Large intestine (tissue), 3 donors: ENCODE measurements at regions not wholly inside any gene's neighbourhood (a gene's known extent, or its start where the extent isn't known, plus 50 kb on each side); places are given as distances from the start of the nearest gene placed in this dataset.

Source experiments
- DNase-seq, 2 donors: peaks; one replicate each; pipeline versions ENCODE4 v3.0.0 to v3.0.0-alpha.2; 2013
- H3K27ac ChIP-seq: one replicate; pipeline ENCODE4 v1.5.1; 2013; ENCODE audit warnings: low read length
- H3K27me3 ChIP-seq: 2 replicates; pipeline ENCODE4 v1.6.1; 2013; ENCODE audit warnings: low read length; ENCODE audit not compliant: control insufficient read depth, insufficient read depth
- H3K36me3 ChIP-seq: 2 replicates; pipeline ENCODE4 v1.6.1; 2013; ENCODE audit warnings: low read length; ENCODE audit not compliant: control insufficient read depth, insufficient read depth
- H3K4me1 ChIP-seq: one replicate; pipeline ENCODE4 v1.6.1; 2013; ENCODE audit warnings: low read length; ENCODE audit not compliant: control insufficient read depth, insufficient read depth
- H3K4me3 ChIP-seq: one replicate; pipeline ENCODE4 v1.5.1; 2013; ENCODE audit warnings: low read length
- H3K9me3 ChIP-seq: one replicate; pipeline ENCODE4 v1.6.1; 2013; ENCODE audit warnings: mild to moderate bottlenecking, low read depth, low read length, moderate library complexity; ENCODE audit not compliant: control insufficient read depth
- WGBS: methylation state at CpG from one replicate; pipeline ENCODE4 v1.1.5; 2013; ENCODE audit warnings: low lambda C conversion rate; ENCODE audit not compliant: insufficient coverage; 5-methylcytosine and 5-hydroxymethylcytosine counted together

GRCh38 chr22:47765757-47766156 lies 1003.3 kb downstream of the TBC1D22A start:
- Histone ChIP-seq H3K4me1 (no peaks in the 10 kb centered on the region), H3K27me3 (no peaks in the 10 kb centered on the region), H3K9me3 (no peaks in the 10 kb centered on the region), H3K27ac (no peak overlapping the region), H3K4me3 (no peak overlapping the region), H3K36me3 (no peaks in the 10 kb centered on the region)
- WGBS: 94% methylated on average over 2 of the region's 6 CpGs
- no peak for DNase-seq

- no peak for DNase-seq
- Histone ChIP-seq H3K27me3 (no peaks in the 10 kb centered on the region), H3K27ac (no peak overlapping the region), H3K4me3 (no peak overlapping the region), H3K9me3 (no peaks in the 10 kb centered on the region), H3K36me3 (no peaks in the 10 kb centered on the region), H3K4me1 (no peaks in the 10 kb centered on the region)
- no CpG with 5 or more reads among the region's 3 CpGs for WGBS
Observed at GRCh38 chr22:47762141-47762540, 999.7 kb downstream of the TBC1D22A start.

GRCh38 chr22:47759909-47760308 lies 997.5 kb downstream of the TBC1D22A start:
- Histone ChIP-seq H3K4me1 (no peaks in the 10 kb centered on the region), H3K36me3 (no peaks in the 10 kb centered on the region), H3K4me3 (no peak overlapping the region), H3K9me3 (no peaks in the 10 kb centered on the region), H3K27me3 (no peaks in the 10 kb centered on the region), H3K27ac (no peak overlapping the region)
- no CpG with 5 or more reads among the region's 3 CpGs for WGBS
- no peak for DNase-seq

- H3K27ac ChIP-seq: no peak overlapping the region
- WGBS: no CpG with 5 or more reads among the region's 3 CpGs
- DNase-seq: no peak
Observed at GRCh38 chr22:47757741-47758140, 995.3 kb downstream of the TBC1D22A start.

GRCh38 chr22:47750086-47750485 lies 987.6 kb downstream of the TBC1D22A start:
- Histone ChIP-seq H3K27me3 (no peaks in the 10 kb centered on the region), H3K4me3 (no peak overlapping the region), H3K36me3 (no peaks in the 10 kb centered on the region), H3K27ac (no peak overlapping the region), H3K9me3 (no peaks in the 10 kb centered on the region), H3K4me1 (no peaks in the 10 kb centered on the region)
- DNase-seq: no peak
- WGBS: 100% methylated on average over 2 of the region's 3 CpGs

More at GRCh38 chr22:47757741-47758140, 995.3 kb downstream of the TBC1D22A start:
- Histone ChIP-seq H3K4me3 (no peak overlapping the region), H3K36me3 (no peaks in the 10 kb centered on the region), H3K27me3 (no peaks in the 10 kb centered on the region), H3K9me3 (no peaks in the 10 kb centered on the region), H3K4me1 (no peaks in the 10 kb centered on the region)

GRCh38 chr22:47748957-47749356 lies 986.5 kb downstream of the TBC1D22A start:
- no peak overlapping the region for H3K4me3 ChIP-seq
- DNase-seq: no peak
- H3K36me3 ChIP-seq: no peaks in the 10 kb centered on the region
- H3K9me3 ChIP-seq: no peaks in the 10 kb centered on the region
- H3K27ac ChIP-seq: no peak overlapping the region
- no peaks in the 10 kb centered on the region for H3K27me3 ChIP-seq
- H3K4me1 ChIP-seq: no peaks in the 10 kb centered on the region
- 88% methylated on average over 3 of the region's 11 CpGs for WGBS

GRCh38 chr22:47748271-47748670 lies 985.8 kb downstream of the TBC1D22A start:
- Histone ChIP-seq H3K9me3 (no peaks in the 10 kb centered on the region), H3K4me1 (no peaks in the 10 kb centered on the region), H3K36me3 (no peaks in the 10 kb centered on the region), H3K27me3 (no peaks in the 10 kb centered on the region), H3K4me3 (no peak overlapping the region), H3K27ac (no peak overlapping the region)
- no peak for DNase-seq
- no CpG with 5 or more reads among the region's 6 CpGs for WGBS

- no peak for DNase-seq
- Histone ChIP-seq H3K4me1 (no peaks in the 10 kb centered on the region), H3K36me3 (no peaks in the 10 kb centered on the region), H3K4me3 (no peak overlapping the region), H3K9me3 (no peaks in the 10 kb centered on the region), H3K27ac (no peak overlapping the region), H3K27me3 (no peaks in the 10 kb centered on the region)
- WGBS: no CpG with 5 or more reads among the region's 10 CpGs
Observed at GRCh38 chr22:47740109-47740805, 977.8 kb downstream of the TBC1D22A start.

- Histone ChIP-seq H3K36me3 (no peaks in the 10 kb centered on the region), H3K4me3 (no peak overlapping the region), H3K27ac (no peak overlapping the region), H3K9me3 (no peaks in the 10 kb centered on the region), H3K27me3 (no peaks in the 10 kb centered on the region), H3K4me1 (no peaks in the 10 kb centered on the region)
- DNase-seq: no peak
- 80% methylated on average over 1 of the region's 16 CpGs for WGBS
Observed at GRCh38 chr22:47739291-47740015, 977.0 kb downstream of the TBC1D22A start.

GRCh38 chr22:47738472-47739013 lies 976.1 kb downstream of the TBC1D22A start:
- no peak overlapping the region for H3K4me3 ChIP-seq
- no peaks in the 10 kb centered on the region for H3K9me3 ChIP-seq
- H3K36me3 ChIP-seq: no peaks in the 10 kb centered on the region
- no peaks in the 10 kb centered on the region for H3K27me3 ChIP-seq
- 90% methylated on average over 2 of the region's 8 CpGs for WGBS
- no peak overlapping the region for H3K27ac ChIP-seq
- H3K4me1 ChIP-seq: no peaks in the 10 kb centered on the region
- DNase-seq: no peak
